Hepatocyte (in vitro differentiated cells): ENCODE measurements at regions not wholly inside any gene's neighbourhood (a gene's known extent, or its start where the extent isn't known, plus 50 kb on each side); places are given as distances from the start of the nearest gene placed in this dataset.

ENCODE experiments used
- DNase-seq: peaks from one replicate; pipeline ENCODE4 v3.0.0-alpha.2; 2016; ENCODE audit warnings: low spot score
- H2AFZ ChIP-seq: fragments of 200-600 bp; sonication (generic); 2 replicates; pipeline ENCODE4 v1.6.0; 2016; ENCODE audit warnings: antibody characterized with exemption, mild to moderate bottlenecking
- H3K27ac ChIP-seq: fragments of 200-600 bp; sonication (generic); 2 replicates; pipeline ENCODE4 v1.5.1; 2016; ENCODE audit warnings: mild to moderate bottlenecking
- H3K27me3 ChIP-seq: fragments of 200-600 bp; sonication (generic); 2 replicates; pipeline ENCODE4 v1.6.1; 2016
- H3K36me3 ChIP-seq: fragments of 200-600 bp; sonication (generic); replicated peaks from 2 replicates; pipeline ENCODE4 v1.5.1; 2016; ENCODE audit warnings: low read depth; ENCODE audit not compliant: insufficient read depth
- H3K4me1 ChIP-seq: fragments of 200-600 bp; sonication (generic); 2 replicates; pipeline ENCODE4 v1.5.1; 2016; ENCODE audit warnings: mild to moderate bottlenecking, moderate library complexity; ENCODE audit not compliant: insufficient read depth
- H3K4me2 ChIP-seq: fragments of 200-600 bp; sonication (generic); 2 replicates; pipeline ENCODE4 v1.6.0; 2016
- H3K4me3 ChIP-seq: fragments of 200-600 bp; sonication (generic); 2 replicates; pipeline ENCODE4 v1.5.1; 2016; ENCODE audit warnings: mild to moderate bottlenecking
- H3K79me2 ChIP-seq: fragments of 200-600 bp; sonication (generic); 2 replicates; pipeline ENCODE4 v1.6.0; 2017; ENCODE audit warnings: mild to moderate bottlenecking
- H3K9me2 ChIP-seq: fragments of 200-600 bp; sonication (generic); replicated peaks from 2 replicates; pipeline ENCODE4 v1.6.0; 2017; ENCODE audit warnings: mild to moderate bottlenecking; ENCODE audit not compliant: insufficient read depth
- H3K9me3 ChIP-seq: fragments of 200-600 bp; sonication (generic); 2 replicates; pipeline ENCODE4 v1.5.1; 2016; ENCODE audit warnings: low read depth, mild to moderate bottlenecking
- H4K20me1 ChIP-seq: fragments of 200-600 bp; sonication (generic); 2 replicates; pipeline ENCODE4 v1.6.0; 2016; ENCODE audit warnings: mild to moderate bottlenecking; ENCODE audit not compliant: insufficient read depth, poor library complexity, severe bottlenecking
- EZH2 ChIP-seq: fragments of 200-600 bp; sonication (generic); IDR thresholded peaks from 2 replicates; pipeline ENCODE4 v1.6.1; 2016; ENCODE audit warnings: antibody characterized with exemption, mild to moderate bottlenecking, borderline replicate concordance
- EZH2phosphoT487 ChIP-seq: fragments of 200-600 bp; sonication (generic); IDR thresholded peaks from one replicate; pipeline ENCODE4 v1.6.1; 2018; ENCODE audit warnings: antibody characterized with exemption, mild to moderate bottlenecking, low read depth, moderate library complexity; ENCODE audit not compliant: unreplicated experiment, severe bottlenecking
- WGBS: methylation state at CpG from one replicate; pipeline ENCODE4 v1.1.6; 2016; ENCODE audit warnings: low lambda C conversion rate; ENCODE audit errors: missing lambda C conversion rate; 5-methylcytosine and 5-hydroxymethylcytosine counted together
- TF ChIP-seq, protein P1 (sequence below): fragments of 200-600 bp; sonication (generic); IDR thresholded peaks from 2 replicates; pipeline ENCODE4 v1.5.1; 2016; ENCODE audit warnings: antibody characterized with exemption, mild to moderate bottlenecking; ENCODE audit not compliant: poor library complexity

DNA sequence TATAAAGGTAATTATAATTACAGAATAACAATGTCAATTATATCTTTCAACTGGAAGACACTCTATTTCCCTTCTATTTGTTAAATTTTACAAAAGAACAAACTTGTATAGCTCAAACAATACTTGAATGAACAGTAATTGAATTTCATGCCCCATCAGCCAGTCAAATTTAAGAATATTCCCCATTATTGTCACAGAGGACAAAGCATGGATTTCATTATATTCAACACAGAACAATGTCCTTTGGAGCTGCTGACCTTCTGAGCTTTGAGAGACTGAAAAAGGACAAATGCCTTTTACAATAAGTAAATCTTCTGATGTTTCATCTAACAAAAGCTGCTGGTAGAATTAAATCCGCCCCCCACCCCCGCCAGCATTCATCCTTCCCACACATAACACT lies 187.5 kb upstream of the MC4R start:
- DNase-seq, result no peak
- H3K27ac ChIP-seq, result no peak overlapping the region
- H4K20me1 ChIP-seq, result no peaks in the 10 kb centered on the region
- no peak overlapping the region for H3K4me2 ChIP-seq
- H3K27me3 ChIP-seq, result no peaks in the 10 kb centered on the region
- no peaks in the 10 kb centered on the region for H3K9me3 ChIP-seq
- WGBS, result 28% methylated on average over 2 of the region's 2 CpGs
- H3K79me2 ChIP-seq, result no peaks in the 10 kb centered on the region
- H3K36me3 ChIP-seq, result no peaks in the 10 kb centered on the region
- TF ChIP-seq EZH2 (no peak), EZH2phosphoT487 (no peak)
- TF ChIP-seq, protein P1, sequence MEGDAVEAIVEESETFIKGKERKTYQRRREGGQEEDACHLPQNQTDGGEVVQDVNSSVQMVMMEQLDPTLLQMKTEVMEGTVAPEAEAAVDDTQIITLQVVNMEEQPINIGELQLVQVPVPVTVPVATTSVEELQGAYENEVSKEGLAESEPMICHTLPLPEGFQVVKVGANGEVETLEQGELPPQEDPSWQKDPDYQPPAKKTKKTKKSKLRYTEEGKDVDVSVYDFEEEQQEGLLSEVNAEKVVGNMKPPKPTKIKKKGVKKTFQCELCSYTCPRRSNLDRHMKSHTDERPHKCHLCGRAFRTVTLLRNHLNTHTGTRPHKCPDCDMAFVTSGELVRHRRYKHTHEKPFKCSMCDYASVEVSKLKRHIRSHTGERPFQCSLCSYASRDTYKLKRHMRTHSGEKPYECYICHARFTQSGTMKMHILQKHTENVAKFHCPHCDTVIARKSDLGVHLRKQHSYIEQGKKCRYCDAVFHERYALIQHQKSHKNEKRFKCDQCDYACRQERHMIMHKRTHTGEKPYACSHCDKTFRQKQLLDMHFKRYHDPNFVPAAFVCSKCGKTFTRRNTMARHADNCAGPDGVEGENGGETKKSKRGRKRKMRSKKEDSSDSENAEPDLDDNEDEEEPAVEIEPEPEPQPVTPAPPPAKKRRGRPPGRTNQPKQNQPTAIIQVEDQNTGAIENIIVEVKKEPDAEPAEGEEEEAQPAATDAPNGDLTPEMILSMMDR, result no peak
- no peaks in the 10 kb centered on the region for H3K4me1 ChIP-seq
- no peak overlapping the region for H2AFZ ChIP-seq
- no peak overlapping the region for H3K4me3 ChIP-seq
- H3K9me2 ChIP-seq, result no peaks in the 10 kb centered on the region

DNA sequence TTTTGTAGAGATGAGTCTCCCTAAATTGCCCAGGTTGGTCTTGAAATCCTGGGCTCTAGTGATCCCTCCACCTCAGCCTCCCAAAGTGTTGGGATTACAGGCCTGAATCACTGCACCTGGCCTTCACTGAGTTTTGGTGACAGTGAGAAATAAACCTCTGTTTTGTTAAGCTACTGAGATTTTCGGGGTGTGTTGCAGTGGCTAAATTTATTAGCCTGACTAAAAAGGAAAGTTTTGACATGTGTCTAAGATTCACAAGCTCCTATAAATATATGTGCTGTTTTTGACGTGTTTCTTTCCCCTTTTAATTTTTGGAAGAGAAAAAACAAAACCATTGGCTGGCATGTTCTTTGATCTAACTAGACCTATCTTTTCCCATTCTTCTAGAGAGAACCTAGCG lies 190.5 kb upstream of the MC4R start:
- no peaks in the 10 kb centered on the region for H3K79me2 ChIP-seq
- H3K4me1 ChIP-seq, result no peaks in the 10 kb centered on the region
- H3K9me3 ChIP-seq, result no peaks in the 10 kb centered on the region
- no peak for DNase-seq
- H3K27ac ChIP-seq, result no peak overlapping the region
- H3K4me3 ChIP-seq, result no peak overlapping the region
- 92% methylated on average over 3 of the region's 3 CpGs for WGBS
- no peaks in the 10 kb centered on the region for H3K36me3 ChIP-seq
- H2AFZ ChIP-seq, result no peak overlapping the region
- H3K27me3 ChIP-seq, result peaks cover 15% of the 10 kb centered on the region
- TF ChIP-seq, protein P1, result no peak
- TF ChIP-seq EZH2 (no peak), EZH2phosphoT487 (no peak)
- H3K4me2 ChIP-seq, result no peak overlapping the region
- no peaks in the 10 kb centered on the region for H3K9me2 ChIP-seq
- H4K20me1 ChIP-seq, result no peaks in the 10 kb centered on the region

DNA sequence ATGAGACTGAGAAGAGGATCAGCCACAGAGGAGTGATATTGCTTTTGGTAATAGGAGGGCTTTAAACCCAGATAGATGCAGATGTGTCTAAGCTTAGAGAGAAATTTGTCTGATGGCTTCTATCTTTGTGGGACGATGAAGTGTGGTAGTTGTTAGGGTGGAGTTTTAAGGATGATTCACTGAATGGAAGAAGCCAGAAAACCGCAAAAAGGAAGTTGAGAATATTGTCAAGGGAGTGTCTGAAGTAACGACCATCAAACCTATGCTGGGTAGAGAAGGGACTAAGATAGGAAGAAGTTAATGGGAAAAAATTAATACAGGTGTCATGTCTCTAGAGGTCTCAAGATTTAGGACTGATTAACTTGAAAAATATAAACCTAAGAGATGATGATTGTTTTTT lies 195.6 kb upstream of the MC4R start:
- DNase-seq, result no peak
- H4K20me1 ChIP-seq, result no peaks in the 10 kb centered on the region
- no peaks in the 10 kb centered on the region for H3K4me1 ChIP-seq
- no peaks in the 10 kb centered on the region for H3K36me3 ChIP-seq
- H3K4me3 ChIP-seq, result no peak overlapping the region
- no peak overlapping the region for H3K4me2 ChIP-seq
- 72% methylated on average over 3 of the region's 3 CpGs for WGBS
- no peaks in the 10 kb centered on the region for H3K79me2 ChIP-seq
- H3K27me3 ChIP-seq, result peaks cover 32% of the 10 kb centered on the region
- TF ChIP-seq, protein P1, result no peak
- no peak for TF ChIP-seq EZH2phosphoT487
- no peak for TF ChIP-seq EZH2
- H2AFZ ChIP-seq, result no peak overlapping the region
- no peak overlapping the region for H3K27ac ChIP-seq
- H3K9me2 ChIP-seq, result no peaks in the 10 kb centered on the region
- no peaks in the 10 kb centered on the region for H3K9me3 ChIP-seq

DNA sequence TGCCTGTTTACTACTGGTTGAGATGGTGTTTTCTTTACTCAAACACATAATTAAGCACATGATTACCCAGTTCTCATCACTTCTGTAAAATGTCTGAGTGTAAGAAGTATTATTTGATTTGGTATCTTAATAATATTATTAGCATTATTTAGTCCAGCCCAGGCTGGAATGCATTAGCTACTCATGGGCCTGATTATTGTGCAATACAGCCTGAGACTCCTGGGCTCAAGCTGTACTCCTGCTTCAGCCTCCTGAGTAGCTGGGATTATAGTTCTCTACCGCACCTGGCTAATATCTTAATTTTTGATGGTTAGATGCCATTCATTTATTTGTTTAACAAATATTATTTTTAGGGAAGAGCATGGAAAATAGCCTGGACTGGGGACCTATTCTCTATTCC lies 197.6 kb upstream of the MC4R start:
- no peaks in the 10 kb centered on the region for H3K4me1 ChIP-seq
- H3K27me3 ChIP-seq, result peaks cover 34% of the 10 kb centered on the region
- no peaks in the 10 kb centered on the region for H3K9me2 ChIP-seq
- H3K27ac ChIP-seq, result no peak overlapping the region
- no peak overlapping the region for H2AFZ ChIP-seq
- TF ChIP-seq EZH2phosphoT487, result no peak
- TF ChIP-seq, protein P1, result no peak
- no peak for TF ChIP-seq EZH2
- H3K9me3 ChIP-seq, result no peaks in the 10 kb centered on the region
- no peaks in the 10 kb centered on the region for H4K20me1 ChIP-seq
- H3K4me3 ChIP-seq, result no peak overlapping the region
- 86% methylated on average over 1 of the region's 1 CpG for WGBS
- no peaks in the 10 kb centered on the region for H3K79me2 ChIP-seq
- H3K4me2 ChIP-seq, result no peak overlapping the region
- DNase-seq, result no peak
- no peaks in the 10 kb centered on the region for H3K36me3 ChIP-seq
